ENCODE measurements at regions not wholly inside any gene's neighbourhood (a gene's known extent, or its start where the extent isn't known, plus 50 kb on each side); places are given as distances from the start of the nearest gene placed in this dataset.

DNA sequence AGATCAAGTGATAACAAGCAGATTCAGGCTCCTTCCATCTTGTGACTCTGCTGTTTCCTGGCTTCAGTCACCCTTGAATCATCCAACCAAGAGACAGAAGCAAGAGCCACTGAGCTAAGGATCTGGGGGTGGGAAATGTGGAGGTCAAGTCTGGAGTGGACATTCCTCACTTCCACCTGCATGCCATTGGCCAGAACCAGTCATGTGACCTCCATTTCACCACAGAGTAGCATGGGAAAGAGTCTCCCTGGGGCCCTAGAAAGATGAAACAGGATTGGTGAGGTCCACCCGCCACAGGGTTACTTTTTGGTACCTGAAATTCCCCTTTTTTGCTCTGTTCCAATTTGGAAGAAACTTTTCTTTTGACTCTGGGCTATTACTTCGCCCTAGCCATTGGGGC, 1006.0 kb upstream of the EEF2KMT start:
- intact Hi-C loops (cut with DNase I; ENCODE audit: low total_unique reads), result no loop called here
- no peaks in the 10 kb centered on the region for H3K27me3 ChIP-seq
- H3K9me3 ChIP-seq, result no peaks in the 10 kb centered on the region
- no peak overlapping the region for H3K4me3 ChIP-seq
- DNase-seq (ENCODE audit: low spot score in 2 of 2), result no peak
- H3K36me3 ChIP-seq, result no peaks in the 10 kb centered on the region
- H3K4me1 ChIP-seq, result no peaks in the 10 kb centered on the region
- no peak for TF ChIP-seq POLR2AphosphoS5 (IDR thresholded peaks at IDR 0.05)
- TF ChIP-seq POLR2A (IDR thresholded peaks at IDR 0.05), result no peak
- TF ChIP-seq, protein P1, sequence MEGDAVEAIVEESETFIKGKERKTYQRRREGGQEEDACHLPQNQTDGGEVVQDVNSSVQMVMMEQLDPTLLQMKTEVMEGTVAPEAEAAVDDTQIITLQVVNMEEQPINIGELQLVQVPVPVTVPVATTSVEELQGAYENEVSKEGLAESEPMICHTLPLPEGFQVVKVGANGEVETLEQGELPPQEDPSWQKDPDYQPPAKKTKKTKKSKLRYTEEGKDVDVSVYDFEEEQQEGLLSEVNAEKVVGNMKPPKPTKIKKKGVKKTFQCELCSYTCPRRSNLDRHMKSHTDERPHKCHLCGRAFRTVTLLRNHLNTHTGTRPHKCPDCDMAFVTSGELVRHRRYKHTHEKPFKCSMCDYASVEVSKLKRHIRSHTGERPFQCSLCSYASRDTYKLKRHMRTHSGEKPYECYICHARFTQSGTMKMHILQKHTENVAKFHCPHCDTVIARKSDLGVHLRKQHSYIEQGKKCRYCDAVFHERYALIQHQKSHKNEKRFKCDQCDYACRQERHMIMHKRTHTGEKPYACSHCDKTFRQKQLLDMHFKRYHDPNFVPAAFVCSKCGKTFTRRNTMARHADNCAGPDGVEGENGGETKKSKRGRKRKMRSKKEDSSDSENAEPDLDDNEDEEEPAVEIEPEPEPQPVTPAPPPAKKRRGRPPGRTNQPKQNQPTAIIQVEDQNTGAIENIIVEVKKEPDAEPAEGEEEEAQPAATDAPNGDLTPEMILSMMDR (IDR thresholded peaks at IDR 0.05), result no peak
- H3K27ac ChIP-seq, result no peak overlapping the region

DNA sequence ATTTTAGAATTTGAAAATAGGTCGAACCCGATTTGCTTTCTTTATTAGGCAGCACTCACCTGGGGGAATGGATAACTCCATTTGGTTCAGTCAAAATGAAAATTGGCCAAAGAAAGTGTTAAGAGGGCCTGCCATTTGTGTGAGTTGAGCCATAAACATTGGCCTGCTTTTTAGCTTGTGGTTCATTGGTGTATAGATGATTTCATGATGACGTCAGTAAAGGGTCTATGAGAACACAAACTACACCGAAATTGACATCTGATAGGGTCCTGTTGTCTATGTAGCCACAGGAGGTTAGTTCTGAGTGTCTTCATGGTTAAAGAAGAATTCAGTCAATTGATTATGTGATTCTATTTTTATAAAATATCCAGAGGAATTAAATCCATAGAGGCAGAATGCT, 1001.5 kb upstream of the EEF2KMT start:
- H3K27ac ChIP-seq, result no peak overlapping the region
- no peak for TF ChIP-seq POLR2AphosphoS5 (IDR thresholded peaks at IDR 0.05)
- TF ChIP-seq, protein P1 (IDR thresholded peaks at IDR 0.05), result no peak
- TF ChIP-seq POLR2A (IDR thresholded peaks at IDR 0.05), result no peak
- no peak overlapping the region for H3K4me3 ChIP-seq
- H3K9me3 ChIP-seq, result no peaks in the 10 kb centered on the region
- no peaks in the 10 kb centered on the region for H3K27me3 ChIP-seq
- no peaks in the 10 kb centered on the region for H3K36me3 ChIP-seq
- DNase-seq (ENCODE audit: low spot score in 2 of 2), result no peak
- no peaks in the 10 kb centered on the region for H3K4me1 ChIP-seq
- intact Hi-C loops (cut with DNase I; ENCODE audit: low total_unique reads), result no loop called here

DNA sequence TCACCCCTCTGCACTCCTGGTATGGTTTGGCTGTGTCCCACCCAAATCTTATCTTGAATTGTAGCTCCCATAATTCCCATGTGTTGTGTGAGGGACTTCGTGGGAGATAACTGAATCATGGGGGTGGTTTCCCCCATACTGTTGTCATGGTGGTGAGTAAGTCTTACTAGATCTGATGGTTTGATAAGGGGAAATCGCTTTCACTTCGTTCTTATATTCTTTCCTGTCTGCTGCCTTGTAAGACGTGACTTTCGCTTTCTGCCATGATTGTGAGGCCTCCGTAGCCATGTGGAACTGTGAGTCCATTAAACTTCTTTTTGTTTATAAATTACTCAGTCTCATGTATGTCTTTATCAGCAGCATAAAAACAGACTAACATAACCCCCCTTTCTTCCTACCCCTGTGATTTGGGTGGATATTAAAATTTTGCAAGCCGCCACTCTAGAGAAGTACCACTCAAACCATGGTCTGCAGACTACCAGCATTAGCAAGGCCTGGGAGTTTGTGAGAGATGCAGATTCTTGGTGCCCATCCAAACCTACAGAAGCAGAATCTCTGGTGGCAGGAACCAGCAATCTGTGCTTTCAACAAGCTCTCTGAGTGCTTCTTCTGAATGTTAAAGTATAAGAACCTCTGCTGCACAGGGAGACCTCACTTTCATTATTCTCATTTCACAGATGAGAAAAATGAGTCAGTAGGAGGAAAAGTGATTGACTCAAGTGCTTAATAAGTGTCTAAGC, 999.5 kb upstream of the EEF2KMT start:
- intact Hi-C loops (cut with DNase I; ENCODE audit: low total_unique reads), result no loop called here
- Histone ChIP-seq H3K27me3 (no peaks in the 10 kb centered on the region), H3K27ac (no peak overlapping the region), H3K4me3 (no peak overlapping the region), H3K36me3 (no peaks in the 10 kb centered on the region), H3K4me1 (no peaks in the 10 kb centered on the region), H3K9me3 (peaks cover 5 to 13% of the 10 kb centered on the region in 2 donors)
- no peak for DNase-seq (ENCODE audit: low spot score in 2 of 2)
- no peak for TF ChIP-seq POLR2A (IDR thresholded peaks at IDR 0.05)

DNA sequence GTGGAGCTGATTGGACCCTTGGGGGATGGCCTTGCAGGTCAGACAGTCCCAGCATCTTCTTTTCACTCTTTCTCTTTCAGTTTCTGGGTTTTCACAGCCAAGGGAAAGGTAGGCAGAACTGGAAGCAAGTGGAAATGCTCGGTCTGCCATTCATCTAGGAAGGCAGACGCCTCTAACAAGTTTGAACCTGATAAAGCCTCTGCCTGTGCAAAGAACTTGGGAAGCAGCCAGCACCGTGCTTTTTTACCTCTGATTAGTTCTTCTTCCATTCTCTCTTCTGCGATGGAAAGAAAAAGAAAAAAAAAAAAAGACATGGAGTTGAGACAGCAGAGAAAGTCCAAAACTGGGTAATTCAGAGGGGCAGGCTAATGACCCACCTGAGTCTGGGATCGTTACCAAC, 997.8 kb upstream of the EEF2KMT start:
- Histone ChIP-seq H3K4me1 (no peaks in the 10 kb centered on the region), H3K27me3 (no peaks in the 10 kb centered on the region), H3K27ac (no peak overlapping the region), H3K9me3 (peaks cover 9 to 19% of the 10 kb centered on the region in 2 donors), H3K4me3 (no peak overlapping the region), H3K36me3 (no peaks in the 10 kb centered on the region)
- intact Hi-C loops (cut with DNase I; ENCODE audit: low total_unique reads), result no loop called here
- TF ChIP-seq POLR2AphosphoS5 (IDR thresholded peaks at IDR 0.05) (no peak), POLR2A (IDR thresholded peaks at IDR 0.05) (no peak)
- no peak for DNase-seq (ENCODE audit: low spot score in 2 of 2)

DNA sequence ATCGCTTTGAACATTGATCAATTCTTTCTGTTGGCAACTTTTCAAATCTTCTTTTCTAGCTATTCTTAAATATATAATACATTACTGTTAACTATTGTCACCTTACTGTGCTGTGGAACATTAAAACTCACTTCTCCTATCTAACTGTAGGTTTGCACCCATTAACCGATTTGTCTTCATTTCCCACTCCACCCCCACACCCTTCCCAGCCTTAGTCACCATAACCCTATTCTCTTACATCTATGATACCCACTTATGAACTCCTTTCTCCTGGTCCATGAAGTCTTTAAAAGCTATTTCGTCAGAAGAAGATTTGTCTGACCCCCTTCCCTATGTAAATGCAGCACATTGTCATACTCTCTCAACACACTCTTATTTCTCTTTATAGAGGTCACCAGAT, 993.4 kb upstream of the EEF2KMT start:
- intact Hi-C loops (cut with DNase I; ENCODE audit: low total_unique reads), result no loop called here

DNA sequence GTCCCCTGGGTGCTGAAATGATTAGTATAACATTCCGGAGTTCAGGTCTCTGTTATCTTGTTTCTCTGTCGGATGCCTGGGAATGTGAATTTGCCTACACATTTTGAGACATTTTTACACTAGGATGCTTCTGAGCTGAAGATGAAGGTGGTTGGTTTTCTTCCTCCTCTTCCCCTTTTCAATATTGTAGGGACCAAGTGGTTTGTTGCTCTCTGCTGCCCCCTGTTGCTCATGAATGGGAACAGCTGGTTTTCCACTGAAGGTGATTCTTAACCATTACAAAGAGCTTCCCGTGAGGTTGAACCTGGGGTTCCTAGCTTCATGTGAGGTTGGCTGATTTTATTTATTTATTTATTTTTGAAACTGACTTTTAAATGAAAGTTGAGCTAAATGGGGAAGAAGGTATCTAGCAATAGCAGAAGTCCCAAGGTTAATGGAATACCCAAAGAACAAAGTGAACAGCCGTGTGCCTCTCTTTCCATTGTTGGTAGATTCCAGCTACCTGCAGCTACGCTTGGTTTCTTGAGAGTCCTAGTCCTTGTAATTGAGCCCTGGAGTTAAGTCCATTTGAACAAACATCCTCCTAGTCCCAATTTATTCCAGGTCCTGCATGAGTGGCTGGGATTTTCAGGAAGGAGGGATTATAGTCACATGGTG, 983.9 kb upstream of the EEF2KMT start:
- TF ChIP-seq POLR2A (IDR thresholded peaks at IDR 0.05), result no peak
- TF ChIP-seq, protein P1 (IDR thresholded peaks at IDR 0.05), result peak in 2 of 3 donors; percentile 48 to 52
- no peak overlapping the region for H3K27ac ChIP-seq
- H3K4me1 ChIP-seq, result no peaks in the 10 kb centered on the region
- no peaks in the 10 kb centered on the region for H3K9me3 ChIP-seq
- H3K4me3 ChIP-seq, result no peak overlapping the region
- intact Hi-C loops (cut with DNase I; ENCODE audit: low total_unique reads), result no loop called here
- H3K27me3 ChIP-seq, result no peaks in the 10 kb centered on the region
- no peak for DNase-seq (ENCODE audit: low spot score in 2 of 2)
- no peaks in the 10 kb centered on the region for H3K36me3 ChIP-seq

More for the DNA sequence above, 993.4 kb upstream of the EEF2KMT start:
- Histone ChIP-seq H3K9me3 (peaks cover 9 to 25% of the 10 kb centered on the region in 2 donors), H3K27ac (no peak overlapping the region), H3K27me3 (no peaks in the 10 kb centered on the region), H3K4me3 (no peak overlapping the region), H3K4me1 (no peaks in the 10 kb centered on the region), H3K36me3 (no peaks in the 10 kb centered on the region)
- no peak for TF ChIP-seq POLR2A (IDR thresholded peaks at IDR 0.05)
- TF ChIP-seq, protein P1 (IDR thresholded peaks at IDR 0.05), result no peak
- TF ChIP-seq POLR2AphosphoS5 (IDR thresholded peaks at IDR 0.05), result no peak
- DNase-seq (ENCODE audit: low spot score in 2 of 2), result no peak

Data from breast epithelium (tissue), 4 donors.